ENCODE measurements at regions not wholly inside any gene's neighbourhood (a gene's known extent, or its start where the extent isn't known, plus 50 kb on each side); places are given as distances from the start of the nearest gene placed in this dataset.

- no peaks in the 10 kb centered on the region for H3K9me3 ChIP-seq (replicated peaks; ENCODE audit: insufficient read depth, low read length)
- H3K27me3 ChIP-seq (replicated peaks; ENCODE audit: insufficient read depth, low read length) = no peaks in the 10 kb centered on the region
- H3K36me3 ChIP-seq (replicated peaks; ENCODE audit: insufficient read depth, low read length) = no peaks in the 10 kb centered on the region
- H3K4me2 ChIP-seq (ENCODE audit: low read depth, low read length) = peak overlapping the region; percentile 40; the same call in 1 of the 2 replicates
- no peaks in the 10 kb centered on the region for H3K79me2 ChIP-seq (ENCODE audit: low read length)
- no peaks in the 10 kb centered on the region for H4K20me1 ChIP-seq (ENCODE audit: insufficient read depth, low read length)
- peaks cover 11% of the 10 kb centered on the region for H3F3A ChIP-seq (ENCODE audit: insufficient read depth, low read length)
- no peak overlapping the region for H3K27ac ChIP-seq (ENCODE audit: low read length)
- H3K9me2 ChIP-seq (replicated peaks; ENCODE audit: insufficient read depth, low read length) = no peaks in the 10 kb centered on the region
- DNase-seq = no peak
- no peak overlapping the region for H3K9ac ChIP-seq (ENCODE audit: low read length)
- H3K4me3 ChIP-seq (ENCODE audit: low read length) = no peak overlapping the region
- H2AFZ ChIP-seq (ENCODE audit: low read length) = no peak overlapping the region
- no peak for TF ChIP-seq CTCF (IDR thresholded peaks at IDR 0.05; ENCODE audit: low read length)
- TF ChIP-seq EZH2phosphoT487 (IDR thresholded peaks at IDR 0.05; ENCODE audit: low read length) = no peak
- TF ChIP-seq EZH2 (optimal IDR thresholded peaks at IDR 0.05; ENCODE audit: low read depth, low read length) = no peak
- peaks cover 35% of the 10 kb centered on the region for H3K4me1 ChIP-seq (ENCODE audit: low read length)
These were observed 298.0 kb upstream of the PROK2 start for GRCh38 chr3:72082776-72083462.

- no peak overlapping the region for H2AFZ ChIP-seq (ENCODE audit: low read length)
- TF ChIP-seq CTCF (IDR thresholded peaks at IDR 0.05; ENCODE audit: low read length) = no peak
- no peak for TF ChIP-seq EZH2phosphoT487 (IDR thresholded peaks at IDR 0.05; ENCODE audit: low read length)
- TF ChIP-seq EZH2 (optimal IDR thresholded peaks at IDR 0.05; ENCODE audit: low read depth, low read length) = no peak
- H3K9me3 ChIP-seq (replicated peaks; ENCODE audit: insufficient read depth, low read length) = no peaks in the 10 kb centered on the region
- H3K36me3 ChIP-seq (replicated peaks; ENCODE audit: insufficient read depth, low read length) = no peaks in the 10 kb centered on the region
- no peaks in the 10 kb centered on the region for H3K9me2 ChIP-seq (replicated peaks; ENCODE audit: insufficient read depth, low read length)
- H3K79me2 ChIP-seq (ENCODE audit: low read length) = no peaks in the 10 kb centered on the region
- peaks cover 18% of the 10 kb centered on the region for H3F3A ChIP-seq (ENCODE audit: insufficient read depth, low read length)
- H3K4me2 ChIP-seq (ENCODE audit: low read depth, low read length) = peak overlapping the region; percentile 40
- H3K27me3 ChIP-seq (replicated peaks; ENCODE audit: insufficient read depth, low read length) = no peaks in the 10 kb centered on the region
- H3K27ac ChIP-seq (ENCODE audit: low read length) = no peak overlapping the region
- H3K4me3 ChIP-seq (ENCODE audit: low read length) = no peak overlapping the region
- peak; percentile 55 for DNase-seq
- no peak overlapping the region for H3K9ac ChIP-seq (ENCODE audit: low read length)
- H3K4me1 ChIP-seq (ENCODE audit: low read length) = peaks cover 40% of the 10 kb centered on the region
- no peaks in the 10 kb centered on the region for H4K20me1 ChIP-seq (ENCODE audit: insufficient read depth, low read length)
These were observed 297.3 kb upstream of the PROK2 start for GRCh38 chr3:72082186-72082715.

DNA sequence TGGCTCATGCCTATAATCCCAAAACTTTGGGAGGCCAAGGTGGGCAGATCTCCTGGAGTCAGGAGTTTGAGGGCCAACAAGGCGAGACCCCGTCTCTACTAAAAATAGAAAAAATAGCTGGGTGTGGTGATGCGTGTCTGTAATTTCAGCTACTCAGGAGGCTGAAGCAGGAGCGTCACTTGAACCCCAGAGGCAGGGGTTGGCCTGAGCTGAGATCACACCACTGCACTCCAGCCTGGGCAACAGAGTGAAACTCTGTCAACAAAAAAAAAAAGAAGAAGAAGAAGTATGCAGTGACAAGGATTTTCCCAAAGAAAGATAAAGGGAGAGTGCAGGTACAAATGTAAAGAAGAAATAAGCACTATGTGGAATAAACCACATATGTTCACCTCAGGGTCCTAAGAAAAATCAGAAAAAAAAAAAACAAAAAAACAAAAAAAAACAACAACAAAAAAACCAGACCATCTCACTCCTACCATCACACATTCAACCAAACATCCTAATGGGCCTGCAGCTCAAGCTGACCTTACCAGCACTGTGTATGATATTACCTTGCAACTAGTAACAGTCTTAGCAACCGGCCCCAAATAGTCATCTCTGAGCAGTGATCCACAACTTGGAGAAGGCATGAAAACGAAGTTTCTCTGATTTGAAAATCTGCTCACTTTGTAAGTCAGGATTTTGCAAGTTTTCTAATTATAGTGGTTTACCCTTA is 296.7 kb upstream of the PROK2 start:
- Histone ChIP-seq H3K79me2 (ENCODE audit: low read length) (no peaks in the 10 kb centered on the region), H3K4me1 (ENCODE audit: low read length) (peaks cover 45% of the 10 kb centered on the region), H3K27me3 (replicated peaks; ENCODE audit: insufficient read depth, low read length) (no peaks in the 10 kb centered on the region), H3K27ac (ENCODE audit: low read length) (no peak overlapping the region), H4K20me1 (ENCODE audit: insufficient read depth, low read length) (no peaks in the 10 kb centered on the region), H2AFZ (ENCODE audit: low read length) (no peak overlapping the region), H3K4me3 (ENCODE audit: low read length) (no peak overlapping the region), H3K9me3 (replicated peaks; ENCODE audit: insufficient read depth, low read length) (no peaks in the 10 kb centered on the region), H3K9me2 (replicated peaks; ENCODE audit: insufficient read depth, low read length) (no peaks in the 10 kb centered on the region), H3K36me3 (replicated peaks; ENCODE audit: insufficient read depth, low read length) (no peaks in the 10 kb centered on the region), H3K4me2 (ENCODE audit: low read depth, low read length) (peak overlapping the region; percentile 40; the same call in 1 of the 2 replicates), H3F3A (ENCODE audit: insufficient read depth, low read length) (peaks cover 24% of the 10 kb centered on the region), H3K9ac (ENCODE audit: low read length) (no peak overlapping the region)
- no peak for DNase-seq
- TF ChIP-seq EZH2phosphoT487 (IDR thresholded peaks at IDR 0.05; ENCODE audit: low read length) = no peak
- no peak for TF ChIP-seq EZH2 (optimal IDR thresholded peaks at IDR 0.05; ENCODE audit: low read depth, low read length)
- no peak for TF ChIP-seq CTCF (IDR thresholded peaks at IDR 0.05; ENCODE audit: low read length)
